ENCODE measurements at regions not wholly inside any gene's neighbourhood (a gene's known extent, or its start where the extent isn't known, plus 50 kb on each side); places are given as distances from the start of the nearest gene placed in this dataset.

- no peak for TF ChIP-seq CTCF (IDR thresholded peaks at IDR 0.05; ENCODE audit: low read depth, low read length)
- TF ChIP-seq EZH2phosphoT487 (IDR thresholded peaks at IDR 0.05; ENCODE audit: low read depth): no peak
Measured at GRCh38 chr20:34175079-34175478, 63.0 kb upstream of the EIF2S2 start.

All from OCI-LY3 (cell line).